Left lung (tissue), 4 donors: ENCODE measurements at regions not wholly inside any gene's neighbourhood (a gene's known extent, or its start where the extent isn't known, plus 50 kb on each side); places are given as distances from the start of the nearest gene placed in this dataset.
A peak's percentile ranks its signal among the peaks of the same experiment; 100 is the strongest.

Source experiments
- ATAC-seq: fragments of 200-7000 bp; cut with Tn5 transposase; one replicate; pipeline ENCODE4 v1.9.1; 2020; ENCODE audit warnings: moderate library complexity
- DNase-seq, 4 donors: peaks; one replicate each; pipeline ENCODE4 v3.0.0-alpha.2; 2013 to 2020
- H3K27ac ChIP-seq, 2 donors: fragments of 200-600 bp; sonication (generic) in 1 of 2; one replicate each; pipeline versions ENCODE4 v1.5.0 to v1.8.0; 2020 to 2021
- H3K27me3 ChIP-seq, 2 donors: fragments of 200-600 bp; sonication (generic) in 1 of 2; one replicate each; pipeline versions ENCODE4 v1.5.0 to v1.8.0; 2020 to 2021
- H3K36me3 ChIP-seq, 2 donors: fragments of 200-600 bp; sonication (generic) in 1 of 2; one replicate each; pipeline versions ENCODE4 v1.5.0 to v1.8.0; 2020 to 2021
- H3K4me1 ChIP-seq, 2 donors: fragments of 200-600 bp; one replicate each; pipeline ENCODE4 v1.8.0; 2021
- H3K4me3 ChIP-seq, 2 donors: fragments of 200-600 bp; sonication (generic) in 1 of 2; one replicate each; pipeline versions ENCODE4 v1.5.0 to v1.8.0; 2020 to 2021; ENCODE audit warnings: mild to moderate bottlenecking in 1 of 2
- H3K9me3 ChIP-seq, 2 donors: fragments of 200-600 bp; sonication (generic) in 1 of 2; one replicate each; pipeline versions ENCODE4 v1.5.0 to v1.8.0; 2020 to 2021
- CTCF ChIP-seq, 2 donors: fragments of 200-600 bp; sonication (generic) in 1 of 2; IDR thresholded peaks; one replicate each; pipeline versions ENCODE4 v1.5.0 to v1.8.0; 2021; ENCODE audit warnings: antibody characterized with exemption in 2 of 2
- intact Hi-C, 2 donors: fragments of 100-400 bp; cut with DNase I; formaldehyde crosslinking; loops; one replicate each; pipeline versions ENCODE4 v1.11.2 to v1.14.2; 2022
- donor health status: DM: no; HTN: yes; CAD: no.
- donor health status: DM: no; HTN: no; CAD: no.

GRCh38 chr2:41879235-41879916, 168.4 kb upstream of the PKDCC start:
- no peak overlapping the region for H3K4me3 ChIP-seq
- no peaks in the 10 kb centered on the region for H3K9me3 ChIP-seq
- DNase-seq (peak in 1 of 4 donors; percentile 70), ATAC-seq (peak; percentile 63)
- peak overlapping the region in 1 of 2 donors; percentile 39 for H3K27ac ChIP-seq
- no peak for TF ChIP-seq CTCF (IDR thresholded peaks at IDR 0.05)
- peaks cover 0 to 7% of the 10 kb centered on the region in 2 donors for H3K4me1 ChIP-seq
- H3K36me3 ChIP-seq = no peaks in the 10 kb centered on the region
- no peaks in the 10 kb centered on the region for H3K27me3 ChIP-seq
- intact Hi-C loops = no loop called here

GRCh38 chr2:41880561-41881243, 167.1 kb upstream of the PKDCC start:
- no peaks in the 10 kb centered on the region for H3K36me3 ChIP-seq
- ATAC-seq = no peak
- no peak overlapping the region for H3K4me3 ChIP-seq
- no peak for TF ChIP-seq CTCF (IDR thresholded peaks at IDR 0.05)
- intact Hi-C loops = no loop called here
- H3K4me1 ChIP-seq = peaks cover 0 to 7% of the 10 kb centered on the region in 2 donors
- H3K9me3 ChIP-seq = no peaks in the 10 kb centered on the region
- H3K27ac ChIP-seq = no peak overlapping the region
- H3K27me3 ChIP-seq = no peaks in the 10 kb centered on the region
- DNase-seq = no peak

GRCh38 chr2:41881249-41881648, 166.6 kb upstream of the PKDCC start:
- Histone ChIP-seq H3K36me3 (no peaks in the 10 kb centered on the region), H3K27ac (no peak overlapping the region), H3K9me3 (no peaks in the 10 kb centered on the region), H3K4me3 (no peak overlapping the region), H3K27me3 (no peaks in the 10 kb centered on the region), H3K4me1 (peaks cover 0 to 7% of the 10 kb centered on the region in 2 donors)
- ATAC-seq (no peak), DNase-seq (peak in 2 of 4 donors; percentile 69 to 84)
- intact Hi-C loops = no loop called here
- no peak for TF ChIP-seq CTCF (IDR thresholded peaks at IDR 0.05)

GRCh38 chr2:41884718-41885117, 163.1 kb upstream of the PKDCC start:
- no peak overlapping the region for H3K27ac ChIP-seq
- no peak for DNase-seq
- H3K4me1 ChIP-seq = peaks cover 0 to 7% of the 10 kb centered on the region in 2 donors
- no peak for TF ChIP-seq CTCF (IDR thresholded peaks at IDR 0.05)
- no peak overlapping the region for H3K4me3 ChIP-seq
- H3K27me3 ChIP-seq = no peaks in the 10 kb centered on the region
- ATAC-seq = no peak
- H3K36me3 ChIP-seq = no peaks in the 10 kb centered on the region
- H3K9me3 ChIP-seq = no peaks in the 10 kb centered on the region
- intact Hi-C loops = no loop called here

GRCh38 chr2:41886145-41886664, 161.6 kb upstream of the PKDCC start:
- TF ChIP-seq CTCF (IDR thresholded peaks at IDR 0.05) = no peak
- intact Hi-C loops = no loop called here
- Histone ChIP-seq H3K27me3 (no peaks in the 10 kb centered on the region), H3K27ac (no peak overlapping the region), H3K36me3 (no peaks in the 10 kb centered on the region), H3K4me1 (peaks cover 0 to 1% of the 10 kb centered on the region in 2 donors), H3K9me3 (no peaks in the 10 kb centered on the region), H3K4me3 (no peak overlapping the region)
- no peak for DNase-seq
- ATAC-seq = no peak
